GM23338 (cell line): ENCODE measurements at regions not wholly inside any gene's neighbourhood (a gene's known extent, or its start where the extent isn't known, plus 50 kb on each side); places are given as distances from the start of the nearest gene placed in this dataset.

ENCODE experiments used
- ATAC-seq: fragments of 200-7000 bp; cut with Tn5 transposase; 3 replicates; pipeline ENCODE4 v1.9.1; 2020
- DNase-seq: peaks from one replicate; pipeline ENCODE4 v3.0.0-alpha.2; 2015; ENCODE audit warnings: low spot score
- H2AFZ ChIP-seq: fragments of 200-600 bp; sonication (generic); 2 replicates; pipeline ENCODE4 v1.8.0; 2016; ENCODE audit warnings: antibody characterized with exemption, mild to moderate bottlenecking, moderate library complexity
- H3F3A ChIP-seq: fragments of 200-600 bp; sonication (generic); replicated peaks from 2 replicates; pipeline ENCODE4 v1.8.0; 2017; ENCODE audit warnings: antibody characterized with exemption, mixed run types, low read depth
- H3K27ac ChIP-seq: fragments of 200-600 bp; sonication (generic); 2 replicates; pipeline ENCODE4 v1.6.1; 2016; ENCODE audit warnings: low read depth
- H3K27me3 ChIP-seq: fragments of 200-600 bp; sonication (generic); 2 replicates; pipeline ENCODE4 v1.8.0; 2016; ENCODE audit warnings: mild to moderate bottlenecking, mixed run types, moderate library complexity; ENCODE audit not compliant: insufficient read depth
- H3K36me3 ChIP-seq: fragments of 200-600 bp; sonication (generic); 2 replicates; pipeline ENCODE4 v1.8.0; 2016; ENCODE audit warnings: mild to moderate bottlenecking; ENCODE audit not compliant: insufficient read depth
- H3K4me1 ChIP-seq: fragments of 200-600 bp; sonication (generic); 2 replicates; pipeline ENCODE4 v1.8.0; 2016; ENCODE audit warnings: mild to moderate bottlenecking, moderate library complexity; ENCODE audit not compliant: insufficient read depth
- H3K4me2 ChIP-seq: fragments of 200-600 bp; sonication (generic); 2 replicates; pipeline ENCODE4 v1.7.1; 2017; ENCODE audit warnings: mixed run types
- H3K4me3 ChIP-seq: fragments of 200-600 bp; sonication (generic); 2 replicates; pipeline ENCODE4 v1.6.1; 2016; ENCODE audit warnings: mixed run types
- H3K79me2 ChIP-seq: fragments of 200-600 bp; sonication (generic); replicated peaks from 2 replicates; pipeline ENCODE4 v1.8.0; 2017; ENCODE audit warnings: mild to moderate bottlenecking; ENCODE audit not compliant: insufficient read depth
- H3K9me2 ChIP-seq: fragments of 200-600 bp; sonication (generic); 2 replicates; pipeline ENCODE4 v1.8.0; 2017; ENCODE audit not compliant: insufficient read depth
- H4K20me1 ChIP-seq: fragments of 200-600 bp; sonication (generic); replicated peaks from 2 replicates; pipeline ENCODE4 v1.8.0; 2017; ENCODE audit warnings: mild to moderate bottlenecking; ENCODE audit not compliant: insufficient read depth
- H3K27ac Mint-ChIP-seq: 2 replicates; pipeline ENCODE4 v1.8.0; 2020; ENCODE audit warnings: inconsistent platforms, mild to moderate bottlenecking, moderate library complexity, mixed read lengths
- H3K27me3 Mint-ChIP-seq: 3 replicates; pipeline ENCODE4 v1.8.0; 2022; ENCODE audit warnings: low read depth, mild to moderate bottlenecking, moderate library complexity, mixed read lengths, inconsistent platforms; ENCODE audit not compliant: insufficient read depth, poor library complexity
- H3K36me3 Mint-ChIP-seq: 3 replicates; pipeline ENCODE4 v1.8.0; 2021; ENCODE audit warnings: low read depth, mild to moderate bottlenecking, inconsistent platforms, moderate library complexity, mixed read lengths
- H3K4me1 Mint-ChIP-seq: 3 replicates; pipeline ENCODE4 v1.8.0; 2020; ENCODE audit warnings: mild to moderate bottlenecking, inconsistent platforms, mixed read lengths
- H3K4me3 Mint-ChIP-seq: 3 replicates; pipeline ENCODE4 v1.8.0; 2021; ENCODE audit warnings: moderate library complexity, mild to moderate bottlenecking, inconsistent platforms, mixed read lengths
- H3K9me3 Mint-ChIP-seq: 3 replicates; pipeline ENCODE4 v1.8.0; 2020; ENCODE audit warnings: moderate library complexity, mild to moderate bottlenecking, inconsistent platforms, mixed read lengths
- CREB1 ChIP-seq: fragments of 250-450 bp; sonication (Bioruptor Pico); IDR thresholded peaks from 2 replicates; pipeline ENCODE4 v1.5.0; 2020; ENCODE audit warnings: low read depth, mild to moderate bottlenecking, moderate library complexity
- EZH2 ChIP-seq: fragments of 200-600 bp; sonication (generic); IDR thresholded peaks from one replicate; pipeline ENCODE4 v1.8.0; 2017; ENCODE audit warnings: antibody characterized with exemption, mild to moderate bottlenecking, low read depth; ENCODE audit not compliant: unreplicated experiment
- EZH2phosphoT487 ChIP-seq: fragments of 200-600 bp; sonication (generic); IDR thresholded peaks from one replicate; pipeline ENCODE4 v1.8.1; 2018; ENCODE audit warnings: antibody characterized with exemption; ENCODE audit not compliant: unreplicated experiment
- POLR2AphosphoS5 ChIP-seq: IDR thresholded peaks from 2 replicates; pipeline ENCODE4 v1.6.1; 2016; ENCODE audit warnings: antibody characterized with exemption, low read depth
- STAT1 ChIP-seq: IDR thresholded peaks from one replicate; pipeline ENCODE4 v1.6.1; 2016; ENCODE audit warnings: antibody characterized with exemption; ENCODE audit not compliant: unreplicated experiment
- TF ChIP-seq, protein P1 (sequence below), 2 experiments: fragments of 200-600 bp in 1 of 2; sonication (generic) in 1 of 2; conservative IDR thresholded peaks; 2 replicates each; pipeline versions ENCODE4 v1.5.1 to v1.6.1; 2016 to 2017; ENCODE audit warnings: antibody characterized with exemption in 2 of 2, low read depth in 2 of 2, mild to moderate bottlenecking in 2 of 2, moderate library complexity in 1 of 2
- TF ChIP-seq, protein P2 (sequence below): fragments of 250-450 bp; sonication (Bioruptor Pico); IDR thresholded peaks from 2 replicates; pipeline ENCODE4 v1.5.0; 2020; ENCODE audit warnings: mild to moderate bottlenecking, moderate library complexity
- TF ChIP-seq, protein P3 (sequence below): IDR thresholded peaks from 2 replicates; pipeline ENCODE4 v1.6.1; 2016; ENCODE audit warnings: antibody characterized with exemption

DNA sequence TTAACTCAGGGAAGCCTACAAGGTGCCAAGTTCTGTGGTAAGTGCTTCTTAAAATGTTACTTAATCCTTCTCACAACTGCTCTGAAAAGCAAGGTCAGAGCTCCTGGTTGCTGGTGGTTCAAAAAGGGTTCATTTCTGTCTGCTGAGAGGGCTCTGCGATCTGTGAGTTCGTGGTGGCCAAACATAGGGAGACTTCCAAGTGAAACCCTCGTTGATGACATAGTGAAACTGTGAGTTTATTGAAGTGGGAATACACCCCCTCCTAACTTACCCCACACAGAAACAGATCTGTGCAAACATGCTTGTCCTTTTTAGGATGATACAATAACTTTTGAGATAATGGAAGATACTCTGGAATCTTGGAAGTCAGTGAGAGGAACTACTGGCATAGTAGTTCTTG, 164.8 kb upstream of the PGRMC2 start:
- H3K9me2 ChIP-seq: no peaks in the 10 kb centered on the region
- no peak for ATAC-seq
- H3K9me3 Mint-ChIP-seq: no peaks in the 10 kb centered on the region

More for the DNA sequence above, 164.8 kb upstream of the PGRMC2 start:
- Mint-ChIP-seq H3K36me3 (no peaks in the 10 kb centered on the region), H3K4me1 (peaks cover 10% of the 10 kb centered on the region; the same call in 2 of the 3 replicates), H3K4me3 (no peak overlapping the region), H3K27me3 (peaks cover 2% of the 10 kb centered on the region), H3K27ac (0 out of 2 replicates have a peak overlapping the region, but pooled peaks have one; percentile 30)
- Histone ChIP-seq H4K20me1 (no peaks in the 10 kb centered on the region), H3K36me3 (no peaks in the 10 kb centered on the region), H3K27me3 (no peaks in the 10 kb centered on the region), H3K4me3 (no peak overlapping the region), H2AFZ (no peak overlapping the region), H3F3A (no peaks in the 10 kb centered on the region), H3K27ac (no peak overlapping the region), H3K4me2 (no peak overlapping the region), H3K4me1 (no peaks in the 10 kb centered on the region), H3K79me2 (no peaks in the 10 kb centered on the region)
- TF ChIP-seq, protein P1, sequence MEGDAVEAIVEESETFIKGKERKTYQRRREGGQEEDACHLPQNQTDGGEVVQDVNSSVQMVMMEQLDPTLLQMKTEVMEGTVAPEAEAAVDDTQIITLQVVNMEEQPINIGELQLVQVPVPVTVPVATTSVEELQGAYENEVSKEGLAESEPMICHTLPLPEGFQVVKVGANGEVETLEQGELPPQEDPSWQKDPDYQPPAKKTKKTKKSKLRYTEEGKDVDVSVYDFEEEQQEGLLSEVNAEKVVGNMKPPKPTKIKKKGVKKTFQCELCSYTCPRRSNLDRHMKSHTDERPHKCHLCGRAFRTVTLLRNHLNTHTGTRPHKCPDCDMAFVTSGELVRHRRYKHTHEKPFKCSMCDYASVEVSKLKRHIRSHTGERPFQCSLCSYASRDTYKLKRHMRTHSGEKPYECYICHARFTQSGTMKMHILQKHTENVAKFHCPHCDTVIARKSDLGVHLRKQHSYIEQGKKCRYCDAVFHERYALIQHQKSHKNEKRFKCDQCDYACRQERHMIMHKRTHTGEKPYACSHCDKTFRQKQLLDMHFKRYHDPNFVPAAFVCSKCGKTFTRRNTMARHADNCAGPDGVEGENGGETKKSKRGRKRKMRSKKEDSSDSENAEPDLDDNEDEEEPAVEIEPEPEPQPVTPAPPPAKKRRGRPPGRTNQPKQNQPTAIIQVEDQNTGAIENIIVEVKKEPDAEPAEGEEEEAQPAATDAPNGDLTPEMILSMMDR (conservative IDR thresholded peaks at IDR 0.05; ENCODE audit: low read depth in 2 of 2): no peak
- TF ChIP-seq, protein P2, sequence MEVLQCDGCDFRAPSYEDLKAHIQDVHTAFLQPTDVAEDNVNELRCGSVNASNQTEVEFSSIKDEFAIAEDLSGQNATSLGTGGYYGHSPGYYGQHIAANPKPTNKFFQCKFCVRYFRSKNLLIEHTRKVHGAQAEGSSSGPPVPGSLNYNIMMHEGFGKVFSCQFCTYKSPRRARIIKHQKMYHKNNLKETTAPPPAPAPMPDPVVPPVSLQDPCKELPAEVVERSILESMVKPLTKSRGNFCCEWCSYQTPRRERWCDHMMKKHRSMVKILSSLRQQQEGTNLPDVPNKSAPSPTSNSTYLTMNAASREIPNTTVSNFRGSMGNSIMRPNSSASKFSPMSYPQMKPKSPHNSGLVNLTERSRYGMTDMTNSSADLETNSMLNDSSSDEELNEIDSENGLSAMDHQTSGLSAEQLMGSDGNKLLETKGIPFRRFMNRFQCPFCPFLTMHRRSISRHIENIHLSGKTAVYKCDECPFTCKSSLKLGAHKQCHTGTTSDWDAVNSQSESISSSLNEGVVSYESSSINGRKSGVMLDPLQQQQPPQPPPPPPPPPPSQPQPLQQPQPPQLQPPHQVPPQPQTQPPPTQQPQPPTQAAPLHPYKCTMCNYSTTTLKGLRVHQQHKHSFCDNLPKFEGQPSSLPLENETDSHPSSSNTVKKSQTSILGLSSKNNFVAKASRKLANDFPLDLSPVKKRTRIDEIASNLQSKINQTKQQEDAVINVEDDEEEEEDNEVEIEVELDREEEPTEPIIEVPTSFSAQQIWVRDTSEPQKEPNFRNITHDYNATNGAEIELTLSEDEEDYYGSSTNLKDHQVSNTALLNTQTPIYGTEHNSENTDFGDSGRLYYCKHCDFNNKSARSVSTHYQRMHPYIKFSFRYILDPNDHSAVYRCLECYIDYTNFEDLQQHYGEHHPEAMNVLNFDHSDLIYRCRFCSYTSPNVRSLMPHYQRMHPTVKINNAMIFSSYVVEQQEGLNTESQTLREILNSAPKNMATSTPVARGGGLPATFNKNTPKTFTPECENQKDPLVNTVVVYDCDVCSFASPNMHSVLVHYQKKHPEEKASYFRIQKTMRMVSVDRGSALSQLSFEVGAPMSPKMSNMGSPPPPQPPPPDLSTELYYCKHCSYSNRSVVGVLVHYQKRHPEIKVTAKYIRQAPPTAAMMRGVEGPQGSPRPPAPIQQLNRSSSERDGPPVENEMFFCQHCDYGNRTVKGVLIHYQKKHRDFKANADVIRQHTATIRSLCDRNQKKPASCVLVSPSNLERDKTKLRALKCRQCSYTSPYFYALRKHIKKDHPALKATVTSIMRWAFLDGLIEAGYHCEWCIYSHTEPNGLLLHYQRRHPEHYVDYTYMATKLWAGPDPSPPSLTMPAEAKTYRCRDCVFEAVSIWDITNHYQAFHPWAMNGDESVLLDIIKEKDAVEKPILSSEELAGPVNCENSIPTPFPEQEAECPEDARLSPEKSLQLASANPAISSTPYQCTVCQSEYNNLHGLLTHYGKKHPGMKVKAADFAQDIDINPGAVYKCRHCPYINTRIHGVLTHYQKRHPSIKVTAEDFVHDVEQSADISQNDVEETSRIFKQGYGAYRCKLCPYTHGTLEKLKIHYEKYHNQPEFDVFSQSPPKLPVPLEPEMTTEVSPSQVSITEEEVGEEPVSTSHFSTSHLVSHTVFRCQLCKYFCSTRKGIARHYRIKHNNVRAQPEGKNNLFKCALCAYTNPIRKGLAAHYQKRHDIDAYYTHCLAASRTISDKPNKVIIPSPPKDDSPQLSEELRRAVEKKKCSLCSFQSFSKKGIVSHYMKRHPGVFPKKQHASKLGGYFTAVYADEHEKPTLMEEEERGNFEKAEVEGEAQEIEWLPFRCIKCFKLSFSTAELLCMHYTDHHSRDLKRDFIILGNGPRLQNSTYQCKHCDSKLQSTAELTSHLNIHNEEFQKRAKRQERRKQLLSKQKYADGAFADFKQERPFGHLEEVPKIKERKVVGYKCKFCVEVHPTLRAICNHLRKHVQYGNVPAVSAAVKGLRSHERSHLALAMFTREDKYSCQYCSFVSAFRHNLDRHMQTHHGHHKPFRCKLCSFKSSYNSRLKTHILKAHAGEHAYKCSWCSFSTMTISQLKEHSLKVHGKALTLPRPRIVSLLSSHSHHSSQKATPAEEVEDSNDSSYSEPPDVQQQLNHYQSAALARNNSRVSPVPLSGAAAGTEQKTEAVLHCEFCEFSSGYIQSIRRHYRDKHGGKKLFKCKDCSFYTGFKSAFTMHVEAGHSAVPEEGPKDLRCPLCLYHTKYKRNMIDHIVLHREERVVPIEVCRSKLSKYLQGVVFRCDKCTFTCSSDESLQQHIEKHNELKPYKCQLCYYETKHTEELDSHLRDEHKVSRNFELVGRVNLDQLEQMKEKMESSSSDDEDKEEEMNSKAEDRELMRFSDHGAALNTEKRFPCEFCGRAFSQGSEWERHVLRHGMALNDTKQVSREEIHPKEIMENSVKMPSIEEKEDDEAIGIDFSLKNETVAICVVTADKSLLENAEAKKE (CRISPR knock-in tag): no peak
- TF ChIP-seq EZH2phosphoT487: no peak
- no peak for TF ChIP-seq EZH2
- no peak for TF ChIP-seq POLR2AphosphoS5
- TF ChIP-seq CREB1 (CRISPR knock-in tag): no peak
- no peak for TF ChIP-seq STAT1
- TF ChIP-seq, protein P3, sequence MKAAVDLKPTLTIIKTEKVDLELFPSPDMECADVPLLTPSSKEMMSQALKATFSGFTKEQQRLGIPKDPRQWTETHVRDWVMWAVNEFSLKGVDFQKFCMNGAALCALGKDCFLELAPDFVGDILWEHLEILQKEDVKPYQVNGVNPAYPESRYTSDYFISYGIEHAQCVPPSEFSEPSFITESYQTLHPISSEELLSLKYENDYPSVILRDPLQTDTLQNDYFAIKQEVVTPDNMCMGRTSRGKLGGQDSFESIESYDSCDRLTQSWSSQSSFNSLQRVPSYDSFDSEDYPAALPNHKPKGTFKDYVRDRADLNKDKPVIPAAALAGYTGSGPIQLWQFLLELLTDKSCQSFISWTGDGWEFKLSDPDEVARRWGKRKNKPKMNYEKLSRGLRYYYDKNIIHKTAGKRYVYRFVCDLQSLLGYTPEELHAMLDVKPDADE: no peak
- no peak for DNase-seq
